Osteocyte (in vitro differentiated cells): ENCODE measurements at regions not wholly inside any gene's neighbourhood (a gene's known extent, or its start where the extent isn't known, plus 50 kb on each side); places are given as distances from the start of the nearest gene placed in this dataset.
"Not testable (repeated sequence)": the region's sequence is repeated elsewhere in the genome, so short reads cannot be mapped to it uniquely, and the experiment has no call there.

Experiments used
- DNase-seq: peaks from one replicate; pipeline ENCODE4 v3.0.0; 2021; ENCODE audit warnings: mixed read lengths; ENCODE audit not compliant: unreplicated experiment; ENCODE audit errors: extremely low spot score
- H3K27ac Mint-ChIP-seq: one replicate; pipeline ENCODE4 v1.8.0; 2021; ENCODE audit warnings: mild to moderate bottlenecking, mixed read lengths; ENCODE audit not compliant: unreplicated experiment
- H3K27me3 Mint-ChIP-seq: one replicate; pipeline ENCODE4 v1.8.0; 2021; ENCODE audit warnings: mixed read lengths; ENCODE audit not compliant: unreplicated experiment
- H3K36me3 Mint-ChIP-seq: one replicate; pipeline ENCODE4 v1.8.0; 2021; ENCODE audit warnings: mixed read lengths; ENCODE audit not compliant: unreplicated experiment
- H3K4me1 Mint-ChIP-seq: one replicate; pipeline ENCODE4 v1.8.0; 2021; ENCODE audit warnings: mixed read lengths; ENCODE audit not compliant: unreplicated experiment
- H3K4me3 Mint-ChIP-seq: one replicate; pipeline ENCODE4 v1.8.0; 2021; ENCODE audit warnings: mild to moderate bottlenecking, moderate library complexity, mixed read lengths; ENCODE audit not compliant: unreplicated experiment
- H3K9me3 Mint-ChIP-seq: one replicate; pipeline ENCODE4 v1.8.0; 2021; ENCODE audit warnings: mixed read lengths; ENCODE audit not compliant: unreplicated experiment
- CTCF ChIP-seq: fragments of 200-600 bp; sonication (generic); IDR thresholded peaks from 2 replicates; pipeline ENCODE4 v1.5.0; 2021; ENCODE audit warnings: antibody characterized with exemption, mild to moderate bottlenecking, moderate library complexity

- TF ChIP-seq CTCF, result no peak
- no peak overlapping the region for H3K27ac Mint-ChIP-seq
- no peak overlapping the region for H3K4me3 Mint-ChIP-seq
- no peaks in the 10 kb centered on the region for H3K27me3 Mint-ChIP-seq
- no peaks in the 10 kb centered on the region for H3K4me1 Mint-ChIP-seq
- DNase-seq, result no peak
- peaks cover 8% of the 10 kb centered on the region for H3K9me3 Mint-ChIP-seq
- peaks cover 2% of the 10 kb centered on the region for H3K36me3 Mint-ChIP-seq
Observed at GRCh38 chr19:28601723-28602440, 611.1 kb downstream of the UQCRFS1 start.

- H3K4me3 Mint-ChIP-seq, result no peak overlapping the region
- H3K36me3 Mint-ChIP-seq, result no peaks in the 10 kb centered on the region
- H3K9me3 Mint-ChIP-seq, result peaks cover 6% of the 10 kb centered on the region
- no peaks in the 10 kb centered on the region for H3K4me1 Mint-ChIP-seq
- no peaks in the 10 kb centered on the region for H3K27me3 Mint-ChIP-seq
- TF ChIP-seq CTCF, result no peak
- DNase-seq, result no peak
- no peak overlapping the region for H3K27ac Mint-ChIP-seq
Observed at GRCh38 chr19:28598861-28599260, 614.1 kb downstream of the UQCRFS1 start.

GRCh38 chr19:28596561-28597071 lies 616.3 kb downstream of the UQCRFS1 start:
- no peaks in the 10 kb centered on the region for H3K27me3 Mint-ChIP-seq
- peaks cover 10% of the 10 kb centered on the region for H3K9me3 Mint-ChIP-seq
- no peak overlapping the region for H3K27ac Mint-ChIP-seq
- no peak for DNase-seq
- no peak overlapping the region for H3K4me3 Mint-ChIP-seq
- TF ChIP-seq CTCF, result no peak
- no peaks in the 10 kb centered on the region for H3K36me3 Mint-ChIP-seq
- H3K4me1 Mint-ChIP-seq, result no peaks in the 10 kb centered on the region

GRCh38 chr19:28595722-28596480 lies 617.0 kb downstream of the UQCRFS1 start:
- H3K27me3 Mint-ChIP-seq, result no peaks in the 10 kb centered on the region
- DNase-seq, result no peak
- H3K27ac Mint-ChIP-seq, result no peak overlapping the region
- no peaks in the 10 kb centered on the region for H3K36me3 Mint-ChIP-seq
- peaks cover 10% of the 10 kb centered on the region for H3K9me3 Mint-ChIP-seq
- TF ChIP-seq CTCF, result no peak
- H3K4me1 Mint-ChIP-seq, result no peaks in the 10 kb centered on the region
- no peak overlapping the region for H3K4me3 Mint-ChIP-seq

- Mint-ChIP-seq H3K27me3 (no peaks in the 10 kb centered on the region), H3K36me3 (no peaks in the 10 kb centered on the region), H3K4me3 (no peak overlapping the region), H3K4me1 (no peaks in the 10 kb centered on the region), H3K9me3 (peaks cover 10% of the 10 kb centered on the region), H3K27ac (no peak overlapping the region)
- no peak for DNase-seq
- TF ChIP-seq CTCF, result no peak
Observed at GRCh38 chr19:28594737-28595136, 618.2 kb downstream of the UQCRFS1 start.

- not testable (repeated sequence) for H3K4me1 Mint-ChIP-seq, H3K4me3 Mint-ChIP-seq, H3K27ac Mint-ChIP-seq, DNase-seq, H3K27me3 Mint-ChIP-seq, H3K36me3 Mint-ChIP-seq
- H3K9me3 Mint-ChIP-seq, result peaks cover 10% of the 10 kb centered on the region
Observed at GRCh38 chr19:28589991-28590411, 623.0 kb downstream of the UQCRFS1 start.
